ENCODE measurements at regions not wholly inside any gene's neighbourhood (a gene's known extent, or its start where the extent isn't known, plus 50 kb on each side); places are given as distances from the start of the nearest gene placed in this dataset.

DNA sequence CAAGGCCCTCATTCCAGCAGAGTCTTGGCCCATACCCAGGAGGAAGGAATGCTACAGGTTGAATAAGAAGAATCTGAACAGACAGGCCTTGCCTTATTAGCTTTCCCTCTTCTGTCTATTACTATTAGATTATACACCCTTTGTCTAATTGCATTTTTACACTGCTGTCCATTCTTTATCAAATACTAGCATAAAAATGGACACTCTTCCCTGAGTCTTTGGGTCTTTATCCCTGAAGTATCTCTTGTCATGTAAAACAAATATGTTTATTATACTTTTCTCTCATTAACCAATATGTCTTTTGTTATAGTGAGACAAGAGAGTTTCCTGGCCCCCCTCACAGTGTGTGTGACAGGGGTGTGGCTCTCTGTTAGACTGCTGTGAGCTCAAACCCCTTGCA, 897.4 kb upstream of the SEL1L start:
- ATAC-seq: no peak
- DNase-seq: no peak
- H3K27me3 ChIP-seq (ENCODE audit: control insufficient read depth, insufficient read depth, low read length): no peaks in the 10 kb centered on the region
- H3K4me3 ChIP-seq (ENCODE audit: low read length): no peak overlapping the region
- H3K9me3 ChIP-seq (ENCODE audit: control insufficient read depth, insufficient read depth, low read length): peaks cover 9% of the 10 kb centered on the region
- no peaks in the 10 kb centered on the region for H3K27me3 Mint-ChIP-seq (ENCODE audit: low read depth in 2 of 2)
- no peaks in the 10 kb centered on the region for H3K36me3 ChIP-seq (ENCODE audit: control insufficient read depth, insufficient read depth, low read length)
- H3K4me1 ChIP-seq (ENCODE audit: control insufficient read depth, insufficient read depth, low read length): no peaks in the 10 kb centered on the region
- intact Hi-C loops (cut with micrococcal nuclease): no loop called here
- H3K4me3 Mint-ChIP-seq: no peak overlapping the region
- H3K27ac Mint-ChIP-seq: no peak overlapping the region
- no peaks in the 10 kb centered on the region for H3K4me1 Mint-ChIP-seq
- no peak overlapping the region for H3K27ac ChIP-seq (ENCODE audit: low read length)
- peaks cover 16% of the 10 kb centered on the region for H3K36me3 Mint-ChIP-seq
- TF ChIP-seq, protein P1, sequence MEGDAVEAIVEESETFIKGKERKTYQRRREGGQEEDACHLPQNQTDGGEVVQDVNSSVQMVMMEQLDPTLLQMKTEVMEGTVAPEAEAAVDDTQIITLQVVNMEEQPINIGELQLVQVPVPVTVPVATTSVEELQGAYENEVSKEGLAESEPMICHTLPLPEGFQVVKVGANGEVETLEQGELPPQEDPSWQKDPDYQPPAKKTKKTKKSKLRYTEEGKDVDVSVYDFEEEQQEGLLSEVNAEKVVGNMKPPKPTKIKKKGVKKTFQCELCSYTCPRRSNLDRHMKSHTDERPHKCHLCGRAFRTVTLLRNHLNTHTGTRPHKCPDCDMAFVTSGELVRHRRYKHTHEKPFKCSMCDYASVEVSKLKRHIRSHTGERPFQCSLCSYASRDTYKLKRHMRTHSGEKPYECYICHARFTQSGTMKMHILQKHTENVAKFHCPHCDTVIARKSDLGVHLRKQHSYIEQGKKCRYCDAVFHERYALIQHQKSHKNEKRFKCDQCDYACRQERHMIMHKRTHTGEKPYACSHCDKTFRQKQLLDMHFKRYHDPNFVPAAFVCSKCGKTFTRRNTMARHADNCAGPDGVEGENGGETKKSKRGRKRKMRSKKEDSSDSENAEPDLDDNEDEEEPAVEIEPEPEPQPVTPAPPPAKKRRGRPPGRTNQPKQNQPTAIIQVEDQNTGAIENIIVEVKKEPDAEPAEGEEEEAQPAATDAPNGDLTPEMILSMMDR (IDR thresholded peaks at IDR 0.05): no peak
- H3K9me3 Mint-ChIP-seq: peaks cover 8 to 24% of the 10 kb centered on the region in 2 donors

DNA sequence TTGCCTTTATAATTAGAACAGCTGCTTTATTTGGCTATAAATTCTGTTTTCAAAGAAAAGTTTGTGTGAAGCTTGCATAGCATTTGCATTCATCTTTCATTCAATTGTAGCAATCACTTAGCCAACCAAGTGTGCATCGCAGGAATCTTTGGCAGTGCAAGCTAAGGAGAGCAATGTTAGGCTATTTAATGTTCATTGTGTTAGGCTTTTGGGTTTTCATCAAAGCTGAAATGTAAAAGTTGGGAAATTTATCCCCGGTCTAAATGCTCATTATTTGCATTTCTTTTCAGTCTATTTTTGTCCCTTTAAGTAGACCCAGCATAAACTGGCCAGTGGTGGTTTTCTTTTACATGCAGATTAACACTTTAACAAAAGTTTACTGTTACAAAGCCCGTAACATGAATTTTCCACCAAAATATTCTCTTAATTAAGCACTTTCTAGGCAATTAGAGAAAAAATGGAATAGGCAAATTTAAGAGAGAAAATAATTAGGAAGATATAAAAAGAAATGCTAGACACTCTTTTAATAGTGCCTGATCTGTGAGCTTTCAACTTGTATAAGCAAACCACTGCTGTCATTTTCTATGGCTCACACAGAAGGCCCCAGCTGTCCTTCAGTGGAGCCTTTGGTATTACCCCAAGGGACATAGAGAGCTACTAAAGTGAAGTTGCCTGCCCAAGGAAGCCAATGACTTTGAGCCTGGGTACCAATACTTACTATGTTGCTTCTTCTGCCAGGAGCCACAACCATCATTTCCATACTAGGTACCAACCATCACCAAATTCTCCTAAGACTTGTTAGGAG, 898.9 kb upstream of the SEL1L start:
- ATAC-seq: no peak
- H3K4me1 Mint-ChIP-seq: no peaks in the 10 kb centered on the region
- no peak for DNase-seq
- intact Hi-C loops (cut with micrococcal nuclease): no loop called here
- peaks cover 16% of the 10 kb centered on the region for H3K36me3 Mint-ChIP-seq
- H3K27ac Mint-ChIP-seq: no peak overlapping the region
- no peak overlapping the region for H3K27ac ChIP-seq (ENCODE audit: low read length)
- H3K9me3 ChIP-seq (ENCODE audit: control insufficient read depth, insufficient read depth, low read length): peaks cover 9% of the 10 kb centered on the region
- TF ChIP-seq, protein P1 (IDR thresholded peaks at IDR 0.05): no peak
- no peak overlapping the region for H3K4me3 Mint-ChIP-seq
- no peaks in the 10 kb centered on the region for H3K27me3 ChIP-seq (ENCODE audit: control insufficient read depth, insufficient read depth, low read length)
- H3K27me3 Mint-ChIP-seq (ENCODE audit: low read depth in 2 of 2): no peaks in the 10 kb centered on the region
- no peak overlapping the region for H3K4me3 ChIP-seq (ENCODE audit: low read length)
- H3K9me3 Mint-ChIP-seq: peaks cover 8 to 17% of the 10 kb centered on the region in 2 donors
- H3K36me3 ChIP-seq (ENCODE audit: control insufficient read depth, insufficient read depth, low read length): no peaks in the 10 kb centered on the region
- H3K4me1 ChIP-seq (ENCODE audit: control insufficient read depth, insufficient read depth, low read length): no peaks in the 10 kb centered on the region
- 29% methylated on average over 1 of the region's 3 CpGs for WGBS (ENCODE audit: insufficient coverage)

DNA sequence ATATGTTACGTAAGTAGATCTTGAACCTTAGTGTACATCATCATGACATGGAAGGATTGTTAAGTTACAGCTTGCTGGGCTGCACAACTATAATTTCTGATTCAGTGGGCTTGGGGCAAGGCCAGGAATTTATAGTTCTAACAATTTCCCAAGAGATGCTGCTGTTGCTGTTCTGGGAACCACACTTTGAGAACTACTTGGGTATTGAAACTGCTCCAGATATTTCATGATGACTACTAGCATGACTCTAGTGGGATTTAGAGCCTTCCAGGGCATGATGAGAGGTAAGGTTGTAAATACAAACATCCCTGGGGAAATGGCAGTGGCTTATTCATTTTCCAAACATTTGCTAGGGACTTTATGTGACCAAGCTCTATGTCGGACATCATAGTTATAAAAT, 904.8 kb upstream of the SEL1L start:
- no peak overlapping the region for H3K27ac Mint-ChIP-seq
- no peaks in the 10 kb centered on the region for H3K36me3 ChIP-seq (ENCODE audit: control insufficient read depth, insufficient read depth, low read length)
- DNase-seq: no peak
- H3K27me3 Mint-ChIP-seq (ENCODE audit: low read depth in 2 of 2): no peaks in the 10 kb centered on the region
- H3K4me1 Mint-ChIP-seq: no peaks in the 10 kb centered on the region
- intact Hi-C loops (cut with micrococcal nuclease): no loop called here
- no peaks in the 10 kb centered on the region for H3K4me1 ChIP-seq (ENCODE audit: control insufficient read depth, insufficient read depth, low read length)
- ATAC-seq: no peak
- H3K4me3 Mint-ChIP-seq: no peak overlapping the region
- peaks cover 13 to 26% of the 10 kb centered on the region in 2 donors for H3K9me3 Mint-ChIP-seq
- no peaks in the 10 kb centered on the region for H3K9me3 ChIP-seq (ENCODE audit: control insufficient read depth, insufficient read depth, low read length)
- peaks cover 8% of the 10 kb centered on the region for H3K36me3 Mint-ChIP-seq
- H3K27ac ChIP-seq (ENCODE audit: low read length): no peak overlapping the region
- H3K27me3 ChIP-seq (ENCODE audit: control insufficient read depth, insufficient read depth, low read length): no peaks in the 10 kb centered on the region
- TF ChIP-seq, protein P1 (IDR thresholded peaks at IDR 0.05): no peak
- H3K4me3 ChIP-seq (ENCODE audit: low read length): no peak overlapping the region
- WGBS (ENCODE audit: insufficient coverage): 80% methylated on average over 1 of the region's 2 CpGs

DNA sequence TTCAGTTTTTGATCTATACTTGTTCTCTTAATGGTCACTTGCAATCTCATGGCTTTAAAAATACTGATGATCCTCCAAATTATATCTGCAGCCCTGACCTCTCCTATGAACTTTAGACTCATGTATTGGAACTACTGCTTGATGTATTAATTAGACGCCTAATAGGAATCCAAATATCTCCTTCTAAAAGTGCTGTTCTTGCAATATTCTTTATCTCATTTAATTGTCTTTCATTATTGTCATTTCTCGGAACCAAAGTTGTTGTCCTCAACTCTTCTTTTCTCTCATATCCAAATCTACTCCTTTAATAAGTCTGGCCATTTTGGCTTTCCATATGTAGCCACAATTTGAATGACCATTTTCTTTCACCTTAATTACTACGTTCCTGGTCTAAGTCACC, 907.6 kb upstream of the SEL1L start:
- DNase-seq: no peak
- Mint-ChIP-seq H3K27me3 (ENCODE audit: low read depth in 2 of 2) (no peaks in the 10 kb centered on the region), H3K4me1 (no peaks in the 10 kb centered on the region), H3K36me3 (peaks cover 8% of the 10 kb centered on the region), H3K27ac (no peak overlapping the region), H3K9me3 (peaks cover 12 to 18% of the 10 kb centered on the region in 2 donors), H3K4me3 (no peak overlapping the region)
- TF ChIP-seq, protein P1 (IDR thresholded peaks at IDR 0.05): no peak
- ATAC-seq: no peak
- Histone ChIP-seq H3K36me3 (ENCODE audit: control insufficient read depth, insufficient read depth, low read length) (no peaks in the 10 kb centered on the region), H3K27ac (ENCODE audit: low read length) (no peak overlapping the region), H3K4me3 (ENCODE audit: low read length) (no peak overlapping the region), H3K9me3 (ENCODE audit: control insufficient read depth, insufficient read depth, low read length) (no peaks in the 10 kb centered on the region), H3K4me1 (ENCODE audit: control insufficient read depth, insufficient read depth, low read length) (no peaks in the 10 kb centered on the region), H3K27me3 (ENCODE audit: control insufficient read depth, insufficient read depth, low read length) (no peaks in the 10 kb centered on the region)
- 94% methylated on average over 3 of the region's 3 CpGs for WGBS (ENCODE audit: insufficient coverage)
- intact Hi-C loops (cut with micrococcal nuclease): no loop called here

Data from natural killer cell (primary cell).